B cell (primary cell): ENCODE measurements at regions not wholly inside any gene's neighbourhood (a gene's known extent, or its start where the extent isn't known, plus 50 kb on each side); places are given as distances from the start of the nearest gene placed in this dataset.

ENCODE experiments used
- EZH2 ChIP-seq: IDR thresholded peaks from 2 replicates; pipeline ENCODE4 v1.6.1; 2012; ENCODE audit warnings: borderline replicate concordance, low read depth, mild to moderate bottlenecking, moderate library complexity, low read length; ENCODE audit not compliant: insufficient read depth, poor library complexity, severe bottlenecking
- TF ChIP-seq, protein P1 (sequence below): fragments of 200-600 bp; IDR thresholded peaks from one replicate; pipeline ENCODE4 v1.8.0; 2022; ENCODE audit warnings: antibody characterized with exemption, mild to moderate bottlenecking

DNA sequence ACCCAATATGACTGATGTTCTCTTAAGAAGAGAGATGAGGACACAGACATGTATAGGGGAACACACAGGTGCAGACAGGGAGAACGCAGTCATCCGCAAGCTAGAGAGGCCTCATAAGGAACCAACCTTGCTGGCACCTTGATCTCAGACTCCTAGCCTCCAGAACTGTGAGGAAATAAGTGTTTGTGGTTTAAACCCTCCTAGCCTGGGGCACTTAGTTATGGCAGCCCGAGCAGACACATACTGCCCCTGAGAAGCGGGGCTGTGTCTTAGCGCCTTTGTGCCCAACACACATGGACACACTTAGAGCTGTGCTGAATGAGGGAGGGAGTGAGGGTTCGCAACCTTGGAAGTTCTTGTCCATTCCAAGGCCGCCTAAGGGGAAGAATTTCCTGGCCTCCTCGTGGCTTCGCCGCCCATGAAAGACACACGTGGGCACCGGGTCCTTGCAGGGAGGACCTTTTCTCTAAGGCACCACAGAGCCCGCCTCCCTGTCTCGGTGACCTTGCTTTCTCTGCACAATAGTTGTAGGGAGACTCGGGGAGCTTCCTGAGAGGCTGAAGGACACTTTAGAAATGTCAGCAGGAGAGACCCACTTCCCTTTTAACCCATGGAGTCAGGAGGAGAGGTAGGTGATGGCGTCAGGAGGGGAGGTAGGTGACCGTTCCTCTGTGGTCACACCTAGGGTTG is 224.5 kb upstream of the HDAC4 start:
- TF ChIP-seq, protein P1, sequence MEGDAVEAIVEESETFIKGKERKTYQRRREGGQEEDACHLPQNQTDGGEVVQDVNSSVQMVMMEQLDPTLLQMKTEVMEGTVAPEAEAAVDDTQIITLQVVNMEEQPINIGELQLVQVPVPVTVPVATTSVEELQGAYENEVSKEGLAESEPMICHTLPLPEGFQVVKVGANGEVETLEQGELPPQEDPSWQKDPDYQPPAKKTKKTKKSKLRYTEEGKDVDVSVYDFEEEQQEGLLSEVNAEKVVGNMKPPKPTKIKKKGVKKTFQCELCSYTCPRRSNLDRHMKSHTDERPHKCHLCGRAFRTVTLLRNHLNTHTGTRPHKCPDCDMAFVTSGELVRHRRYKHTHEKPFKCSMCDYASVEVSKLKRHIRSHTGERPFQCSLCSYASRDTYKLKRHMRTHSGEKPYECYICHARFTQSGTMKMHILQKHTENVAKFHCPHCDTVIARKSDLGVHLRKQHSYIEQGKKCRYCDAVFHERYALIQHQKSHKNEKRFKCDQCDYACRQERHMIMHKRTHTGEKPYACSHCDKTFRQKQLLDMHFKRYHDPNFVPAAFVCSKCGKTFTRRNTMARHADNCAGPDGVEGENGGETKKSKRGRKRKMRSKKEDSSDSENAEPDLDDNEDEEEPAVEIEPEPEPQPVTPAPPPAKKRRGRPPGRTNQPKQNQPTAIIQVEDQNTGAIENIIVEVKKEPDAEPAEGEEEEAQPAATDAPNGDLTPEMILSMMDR = no peak
- no peak for TF ChIP-seq EZH2
